Iris pigment epithelial cell (primary cell): ENCODE measurements at regions not wholly inside any gene's neighbourhood (a gene's known extent, or its start where the extent isn't known, plus 50 kb on each side); places are given as distances from the start of the nearest gene placed in this dataset.

Experiments used
- DNase-seq: peaks from one replicate; pipeline ENCODE4 v3.0.0-alpha.2; 2011; ENCODE audit warnings: low read depth

DNA sequence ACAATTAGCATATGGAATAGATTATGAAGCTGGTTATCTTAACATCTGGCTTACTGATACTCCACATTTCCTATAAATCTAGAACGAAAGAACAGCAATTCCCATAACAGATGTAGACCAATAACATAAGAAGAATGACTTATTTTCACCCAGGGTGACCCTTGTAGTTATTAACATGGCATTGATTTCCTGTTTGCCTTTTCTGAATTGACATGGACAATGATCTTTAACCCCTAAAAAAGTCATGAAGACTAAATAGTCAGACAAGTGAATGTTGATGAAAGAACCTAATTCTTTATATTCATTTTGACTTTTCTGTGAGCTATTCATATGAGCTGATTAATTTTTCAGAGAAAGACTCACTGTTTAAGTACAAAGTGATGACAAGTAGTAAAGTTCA lies 175.3 kb upstream of the CD180 start:
- no peak for DNase-seq

DNA sequence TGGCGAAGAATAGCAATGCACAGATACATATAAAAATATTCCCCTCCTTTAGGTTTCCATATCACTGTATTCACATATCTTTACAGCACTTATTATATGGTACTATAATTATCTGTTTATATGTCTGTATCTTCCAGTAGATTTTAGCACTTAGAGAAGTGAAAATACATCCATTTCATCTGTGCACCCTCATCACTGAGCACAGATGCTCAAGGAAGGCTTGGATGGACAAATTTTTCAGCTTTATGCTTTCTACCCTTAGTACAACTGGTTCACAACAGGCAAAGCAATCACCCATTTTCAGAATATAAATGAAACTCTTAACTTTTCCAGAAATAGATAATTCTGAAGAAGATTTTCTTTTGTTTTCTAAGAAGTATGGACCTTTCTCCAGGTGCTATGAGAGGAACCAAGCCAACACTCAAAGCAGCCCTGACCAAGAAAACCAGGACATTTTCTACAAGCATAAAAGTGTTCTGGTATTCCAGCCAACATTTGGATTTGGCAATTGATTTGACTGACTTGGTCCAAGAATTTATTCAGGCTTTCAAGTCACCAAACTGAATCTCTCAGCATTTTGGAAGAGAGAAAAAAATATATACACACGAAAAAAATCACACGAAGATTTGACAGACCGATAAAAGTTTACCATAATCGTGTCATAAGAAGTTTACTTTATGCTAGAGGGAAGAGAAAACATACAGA lies 170.2 kb upstream of the CD180 start:
- DNase-seq: no peak

DNA sequence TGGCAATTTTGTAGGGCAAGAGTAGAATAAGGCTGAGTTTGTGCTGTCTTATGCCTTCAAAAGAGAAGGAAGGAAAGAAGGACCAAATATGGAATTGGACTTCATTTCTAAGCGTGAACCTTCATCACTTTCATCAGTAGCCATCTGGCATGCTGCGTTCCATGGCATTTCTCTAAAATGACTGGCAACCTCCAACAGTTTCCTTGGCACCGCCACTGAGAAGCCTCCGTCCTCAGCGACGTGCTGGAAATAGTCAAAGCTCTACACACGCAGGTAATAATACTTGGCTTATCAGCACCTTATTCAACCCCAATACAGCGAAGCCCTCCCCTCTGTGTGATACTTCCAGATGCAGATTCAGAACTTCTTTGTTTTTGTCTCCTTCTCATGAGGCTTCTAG lies 169.7 kb upstream of the CD180 start:
- DNase-seq: no peak

DNA sequence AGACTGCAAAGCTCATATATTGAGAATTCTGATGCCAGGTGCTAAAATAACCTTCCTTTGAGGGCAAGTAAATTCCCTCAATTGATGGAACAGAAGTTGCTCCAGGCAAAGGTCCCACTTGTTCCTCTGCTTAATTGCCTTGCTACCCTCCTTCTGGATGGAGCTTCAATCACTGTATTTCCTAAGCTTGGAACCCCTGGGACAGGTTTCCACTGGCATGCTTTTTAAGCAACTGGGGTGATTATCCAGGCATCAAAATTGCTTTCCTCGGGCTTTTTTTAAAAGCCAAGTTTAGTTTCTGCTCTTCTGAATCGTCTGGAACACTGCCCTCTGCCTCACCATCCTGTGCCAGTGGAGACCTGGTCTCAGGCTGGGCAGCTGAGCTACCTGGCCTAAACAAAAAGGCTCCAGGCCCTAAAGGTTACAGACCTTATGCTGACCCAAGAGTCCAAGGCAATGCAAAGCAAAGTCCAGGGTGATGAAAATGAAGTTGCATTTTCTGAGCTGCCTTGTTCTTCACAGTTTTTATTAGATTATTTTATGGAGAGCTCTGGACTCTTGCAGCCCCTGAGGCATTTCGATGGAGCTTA lies 167.9 kb upstream of the CD180 start:
- DNase-seq: no peak

- DNase-seq: no peak
Observed at GRCh38 chr5:67363963-67364362, 167.4 kb upstream of the CD180 start.

DNA sequence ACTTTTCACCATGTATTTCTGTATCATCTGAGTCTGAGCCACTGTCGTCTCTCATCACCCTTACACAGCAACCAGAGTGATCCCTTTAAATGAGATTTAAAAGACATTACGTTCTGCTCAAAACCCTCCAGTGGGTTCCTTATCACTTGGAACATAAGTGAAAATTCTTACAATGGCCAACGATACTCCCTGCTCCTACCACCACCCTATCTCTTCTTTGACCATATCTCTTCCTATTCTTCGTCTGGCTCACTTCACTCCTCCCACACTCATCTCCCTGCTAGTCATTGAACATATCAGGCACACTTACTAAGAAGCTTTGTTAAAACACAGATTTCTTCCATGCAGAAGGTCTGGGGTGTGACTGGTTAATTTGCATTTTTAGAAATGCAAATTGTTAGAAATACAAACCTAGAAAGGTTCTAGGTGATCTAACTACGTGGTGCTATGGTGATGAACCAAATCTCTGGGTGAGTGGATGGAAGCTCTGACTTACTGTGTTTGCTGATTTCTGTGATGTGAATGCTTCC lies 166.6 kb upstream of the CD180 start:
- no peak for DNase-seq

DNA sequence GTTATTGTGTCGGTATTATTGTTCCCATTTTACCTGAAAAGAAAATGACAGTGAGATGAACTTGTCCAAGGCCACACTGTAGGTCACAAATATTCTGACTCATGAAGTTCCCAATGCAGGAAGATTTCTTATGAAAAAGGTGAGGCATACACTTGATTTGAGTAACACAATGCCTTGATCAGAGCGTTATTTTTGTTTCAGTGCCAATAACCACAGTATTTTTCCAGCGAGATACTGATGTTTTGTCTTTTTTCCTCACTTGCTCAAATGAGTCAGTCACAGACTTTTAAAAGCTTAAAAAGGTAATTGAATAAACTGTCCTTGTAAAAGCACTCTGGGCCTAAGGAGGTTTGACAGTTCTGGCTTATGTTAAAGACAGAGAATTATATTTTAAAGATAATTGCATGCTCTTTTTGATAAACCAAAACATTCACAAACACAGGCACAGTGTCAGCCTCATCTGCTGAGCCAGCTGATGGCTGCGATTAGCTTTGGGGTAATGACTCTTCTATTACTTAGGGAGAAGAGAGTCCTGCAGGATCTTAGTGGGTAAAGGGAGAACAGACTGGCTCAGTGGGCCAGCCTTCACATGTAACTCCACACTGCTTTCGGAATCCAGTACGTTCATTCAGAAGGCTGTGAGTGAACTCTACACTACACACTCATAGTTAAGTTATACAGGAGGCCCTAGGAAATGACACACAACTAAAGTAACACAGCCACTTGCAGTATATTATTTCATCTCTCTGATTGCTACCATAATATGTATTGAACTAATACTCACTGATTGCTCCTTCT lies 165.5 kb upstream of the CD180 start:
- DNase-seq: peak; percentile 53

DNA sequence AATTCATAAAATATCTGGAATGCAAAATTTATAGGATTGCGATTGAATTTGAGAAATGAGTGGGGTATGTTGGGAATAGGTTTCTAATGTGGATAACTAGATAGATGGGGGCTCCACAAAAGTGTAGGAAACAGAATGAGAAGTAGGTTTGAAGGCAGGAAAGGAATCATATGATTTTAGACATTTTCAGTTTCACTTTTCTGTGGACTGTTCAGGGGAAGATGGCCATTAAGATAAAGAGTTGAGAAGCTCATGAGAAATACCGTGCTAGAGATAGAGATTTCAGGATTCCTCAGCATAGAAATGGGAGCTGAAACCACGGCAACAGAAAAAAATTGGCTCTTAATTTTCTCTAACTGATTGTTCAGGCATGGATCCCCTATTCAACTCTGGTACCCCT lies 163.4 kb upstream of the CD180 start:
- no peak for DNase-seq

GRCh38 chr5:67358186-67358585 lies 161.6 kb upstream of the CD180 start:
- DNase-seq: no peak

- no peak for DNase-seq
Observed at GRCh38 chr5:67355120-67355713, 158.6 kb upstream of the CD180 start.

- peak; percentile 20 for DNase-seq
Observed at GRCh38 chr5:67353500-67354450, 157.2 kb upstream of the CD180 start.

- no peak for DNase-seq
Observed at GRCh38 chr5:67350618-67351201, 154.1 kb upstream of the CD180 start.

- no peak for DNase-seq
Observed at GRCh38 chr5:67350185-67350584, 153.6 kb upstream of the CD180 start.

DNA sequence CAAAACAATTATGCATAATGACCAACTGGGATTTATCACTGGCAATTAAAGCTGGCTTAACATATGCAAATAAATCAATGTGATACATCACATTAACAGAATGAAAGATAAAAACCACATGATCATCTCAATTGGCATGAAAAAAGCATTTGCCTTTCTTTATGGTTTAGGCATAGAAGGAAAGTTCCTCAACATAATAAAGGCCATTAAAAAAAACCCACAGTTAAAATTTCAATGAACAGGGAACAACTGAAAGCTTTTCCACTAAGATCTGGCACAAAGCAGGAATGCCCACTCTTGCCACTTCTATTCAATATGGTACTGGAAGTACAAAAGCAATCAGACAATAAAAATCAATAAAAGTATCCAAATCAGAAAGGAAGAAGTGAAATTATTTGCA lies 151.2 kb upstream of the CD180 start:
- DNase-seq: no peak

- DNase-seq: no peak
Observed at GRCh38 chr5:67346611-67347010, 150.0 kb upstream of the CD180 start.

GRCh38 chr5:67344870-67345269 lies 148.3 kb upstream of the CD180 start:
- no peak for DNase-seq

DNA sequence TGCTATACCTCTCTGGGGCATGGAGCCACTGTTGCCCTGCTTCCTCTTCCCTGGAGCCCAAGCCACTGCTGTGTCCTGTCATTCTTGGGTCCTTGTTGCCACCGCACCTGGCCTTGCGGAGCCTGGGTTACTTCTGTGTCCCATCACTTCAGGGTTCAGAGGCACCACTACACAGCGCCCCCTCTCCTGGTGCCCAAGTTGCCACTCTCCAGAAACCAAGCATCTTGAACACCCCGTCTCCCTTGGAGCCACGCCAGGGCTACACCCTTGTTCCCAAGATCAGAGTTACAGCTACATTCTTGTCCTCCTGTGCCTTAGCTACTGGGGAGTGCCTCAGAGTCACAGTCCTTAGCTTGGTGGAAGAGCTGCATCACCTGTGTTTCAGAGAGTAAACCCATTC lies 147.2 kb upstream of the CD180 start:
- no peak for DNase-seq

- DNase-seq: no peak
Observed at GRCh38 chr5:67341478-67341877, 144.9 kb upstream of the CD180 start.

- no peak for DNase-seq
Observed at GRCh38 chr5:67339219-67339767, 142.7 kb upstream of the CD180 start.

GRCh38 chr5:67338421-67338820 lies 141.8 kb upstream of the CD180 start:
- no peak for DNase-seq

GRCh38 chr5:67337751-67338150 lies 141.2 kb upstream of the CD180 start:
- no peak for DNase-seq
